Nucleus accumbens (tissue), 56 donors: ENCODE measurements at regions not wholly inside any gene's neighbourhood (a gene's known extent, or its start where the extent isn't known, plus 50 kb on each side); places are given as distances from the start of the nearest gene placed in this dataset.

Experiments used
- DNase-seq, 56 donors: peaks; one replicate each; lab custom pipeline; 2025; lab: John Stamatoyannopoulos, UW

- no peak for DNase-seq
Measured at GRCh38 chr1:187078916-187079315, 250.2 kb downstream of the PLA2G4A start.

DNA sequence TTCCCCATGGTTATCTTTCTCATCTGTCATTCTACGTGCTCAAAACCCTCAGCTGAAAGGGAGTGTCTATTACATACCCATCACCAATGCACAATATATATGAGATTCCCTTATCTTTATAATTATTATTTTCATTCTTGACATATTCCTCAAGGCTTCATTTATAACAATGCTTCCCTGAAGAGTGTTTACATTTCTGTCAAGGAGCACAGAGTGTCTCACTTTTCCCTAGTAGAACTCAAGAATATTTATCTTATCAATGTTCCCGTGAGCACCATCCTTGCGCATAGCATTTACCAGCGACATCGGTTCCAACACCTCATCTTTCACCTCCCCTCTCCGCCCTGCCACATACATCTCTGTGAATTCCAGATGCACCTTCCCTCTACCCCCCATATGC, 250.6 kb downstream of the PLA2G4A start:
- no peak for DNase-seq

DNA sequence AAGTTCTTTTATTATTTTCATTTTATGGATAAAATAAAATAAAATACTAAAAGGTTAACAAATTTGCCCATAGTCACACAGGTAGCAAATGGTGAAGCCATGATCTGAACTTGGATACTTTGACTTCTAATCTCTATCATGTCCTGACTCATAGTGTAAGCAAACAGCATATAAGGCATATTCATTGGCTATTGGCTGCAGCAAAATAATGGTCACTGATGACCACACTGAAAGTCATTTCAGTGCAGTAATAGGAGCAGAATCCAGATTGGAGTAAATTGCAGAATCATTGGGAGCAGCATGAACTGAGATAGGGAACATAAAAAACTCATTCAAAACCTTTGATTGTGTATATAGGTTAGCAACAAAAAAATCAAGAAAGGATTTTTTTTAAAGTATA, 262.9 kb downstream of the PLA2G4A start:
- DNase-seq, result no peak

DNA sequence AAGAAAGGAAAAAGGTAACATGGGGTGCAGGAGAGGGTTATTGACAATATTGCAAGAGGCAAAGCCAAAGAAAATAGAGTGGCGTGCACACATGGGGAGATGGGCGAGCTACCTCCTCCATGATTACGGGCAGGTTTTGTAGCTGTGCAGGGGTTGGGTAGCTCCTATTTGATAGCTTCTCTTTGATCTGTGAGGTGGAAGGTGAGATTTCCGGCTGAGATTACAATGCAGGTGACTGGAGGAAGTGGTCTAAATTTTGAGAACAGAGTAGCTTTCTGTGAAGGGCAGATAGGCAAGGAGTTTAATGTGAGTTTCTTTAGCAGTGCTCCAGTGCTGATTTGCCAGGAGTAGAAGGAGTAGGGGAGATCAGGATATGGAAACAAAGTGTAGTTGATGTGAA, 263.4 kb downstream of the PLA2G4A start:
- no peak for DNase-seq

DNA sequence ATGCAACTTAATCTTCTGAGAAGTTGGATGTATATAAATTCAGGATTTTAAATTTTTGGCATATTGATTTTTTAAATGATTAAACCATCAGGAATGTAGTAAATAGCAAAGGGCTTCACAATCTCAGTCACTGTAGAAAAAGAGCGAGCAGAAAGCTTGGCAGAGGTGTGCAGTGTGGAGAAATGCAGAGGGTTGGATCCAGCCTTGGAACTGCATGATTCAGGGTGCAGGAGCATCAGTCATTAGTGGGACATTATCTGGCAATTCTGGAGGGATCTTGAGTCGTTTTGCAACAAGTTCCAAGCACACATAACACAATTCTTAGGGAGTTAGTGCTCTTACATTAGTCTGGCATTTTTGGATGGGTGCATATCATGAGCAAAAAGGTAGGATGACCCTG, 267.9 kb downstream of the PLA2G4A start:
- no peak for DNase-seq

- DNase-seq, result no peak
Measured at GRCh38 chr1:187110351-187110750, 281.6 kb downstream of the PLA2G4A start.

DNA sequence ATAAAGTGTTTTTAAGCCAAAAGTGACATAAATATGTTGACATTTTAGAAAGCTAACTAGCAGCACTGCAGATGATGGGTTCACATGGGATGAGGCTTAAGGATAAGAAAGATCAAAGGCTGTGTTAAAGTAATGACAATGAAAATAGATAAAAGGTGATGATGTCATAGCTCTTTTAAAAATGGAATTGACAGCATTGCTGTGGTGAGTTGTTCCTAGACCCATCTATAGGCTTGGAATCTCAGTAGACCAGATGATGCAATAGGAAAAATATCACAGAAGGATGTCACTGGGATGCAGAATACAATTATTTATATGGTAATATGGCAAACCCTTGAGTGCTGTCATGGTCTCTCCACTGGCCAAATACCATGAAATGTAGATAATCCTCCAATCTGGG, 286.0 kb downstream of the PLA2G4A start:
- no peak for DNase-seq

- no peak for DNase-seq
Measured at GRCh38 chr1:187121661-187122060, 292.9 kb downstream of the PLA2G4A start.

GRCh38 chr1:187122566-187122965, 293.8 kb downstream of the PLA2G4A start:
- no peak for DNase-seq

- no peak for DNase-seq
Measured at GRCh38 chr1:187129132-187129531, 300.4 kb downstream of the PLA2G4A start.

GRCh38 chr1:187143783-187144182, 315.0 kb downstream of the PLA2G4A start:
- DNase-seq, result no peak

DNA sequence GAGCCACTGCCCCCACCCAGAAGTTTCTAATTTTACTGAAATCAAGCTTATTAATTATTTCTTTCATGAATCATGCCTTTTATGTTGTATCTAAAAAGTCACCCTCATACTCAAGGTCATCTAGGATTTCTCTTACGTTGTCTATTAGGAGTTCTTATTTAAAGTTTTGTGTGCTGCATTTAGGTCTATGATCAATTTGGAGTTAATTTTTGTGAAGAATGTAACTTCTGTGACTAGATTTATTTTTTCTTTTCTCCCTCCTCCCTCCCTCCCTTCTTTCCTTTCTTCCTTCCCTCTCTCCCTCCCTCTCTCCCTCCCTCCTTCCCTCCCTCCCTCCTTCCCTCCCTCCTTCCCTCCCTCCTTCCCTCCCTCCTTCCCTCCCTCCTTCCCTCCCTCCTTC, 317.6 kb downstream of the PLA2G4A start:
- no peak for DNase-seq

DNA sequence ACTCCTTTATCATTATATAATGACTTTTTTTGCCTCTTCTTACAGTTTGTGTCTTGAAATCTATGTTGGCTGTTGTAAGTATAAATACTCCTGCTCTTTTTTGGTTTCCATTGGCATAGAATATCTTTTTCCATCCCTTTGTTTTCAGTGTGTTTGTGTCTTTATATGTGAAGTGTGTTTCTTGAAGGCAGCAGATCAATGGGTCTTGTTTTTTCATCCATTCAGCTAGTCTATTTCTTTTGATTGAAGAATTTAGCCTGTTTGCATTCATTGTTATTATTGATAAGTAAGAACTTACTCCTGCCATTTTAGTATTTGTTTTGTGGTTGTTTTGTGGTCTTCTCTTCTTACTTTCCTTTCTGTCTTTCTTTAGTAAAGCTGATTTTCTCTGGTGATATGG, 322.8 kb downstream of the PLA2G4A start:
- no peak for DNase-seq

- DNase-seq, result no peak
Measured at GRCh38 chr1:187153047-187153446, 324.3 kb downstream of the PLA2G4A start.

DNA sequence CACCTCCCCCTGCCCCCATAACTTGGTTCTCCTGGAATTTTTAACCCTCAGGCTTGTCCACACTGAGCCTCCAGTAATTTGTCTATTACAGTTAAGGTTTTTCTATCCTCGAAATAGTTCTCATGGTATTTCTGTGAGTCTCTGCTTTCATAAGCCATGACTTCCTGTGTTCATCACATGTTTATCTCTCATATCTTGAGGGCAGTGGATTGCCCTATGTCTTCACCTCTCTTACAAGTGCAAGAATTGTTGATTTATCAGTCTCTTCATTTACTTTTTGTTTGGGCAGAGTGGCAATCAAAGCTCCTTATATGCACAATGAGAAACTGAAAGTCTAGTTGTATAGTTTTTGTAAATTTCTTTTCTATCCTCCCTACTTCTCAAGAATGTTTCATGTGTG, 328.4 kb downstream of the PLA2G4A start:
- no peak for DNase-seq

- DNase-seq, result no peak
Measured at GRCh38 chr1:187157552-187157951, 328.8 kb downstream of the PLA2G4A start.

DNA sequence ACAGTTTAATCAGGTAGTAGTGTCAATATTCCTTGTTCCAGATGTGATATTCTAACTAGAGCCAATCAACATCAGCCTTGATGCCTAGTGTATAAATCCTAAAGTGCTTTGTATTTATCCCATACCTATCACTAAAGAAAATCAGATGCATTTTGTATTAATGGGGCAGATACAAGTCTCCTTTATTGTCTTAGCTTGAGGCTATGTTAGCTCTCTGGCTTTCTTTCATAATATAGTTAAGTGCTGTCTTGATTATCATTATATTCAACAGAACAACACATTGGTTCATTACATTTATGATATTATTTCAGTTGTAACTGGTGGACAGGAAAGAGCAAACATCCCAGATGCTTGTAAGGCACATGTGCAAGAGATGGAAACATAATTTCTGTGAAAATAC, 338.8 kb downstream of the PLA2G4A start:
- no peak for DNase-seq

DNA sequence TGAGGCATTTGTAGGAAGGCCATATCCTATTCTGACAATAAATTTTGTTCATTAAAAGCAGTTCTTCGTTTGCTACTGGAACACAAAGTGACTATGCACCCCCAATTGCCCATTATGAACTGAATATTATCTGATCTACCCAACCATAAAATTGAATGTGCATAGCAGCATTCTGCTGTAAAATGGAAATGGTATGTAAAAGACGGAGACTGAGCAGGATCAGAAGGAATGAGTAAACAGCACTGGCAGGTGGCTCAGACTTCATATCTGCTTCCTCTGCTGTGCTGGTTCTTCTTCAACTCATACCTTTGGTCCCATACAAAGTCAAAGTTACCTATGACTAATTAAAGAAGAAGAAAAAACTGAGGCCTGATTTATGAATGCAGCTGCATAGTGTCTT, 339.5 kb downstream of the PLA2G4A start:
- DNase-seq, result no peak

DNA sequence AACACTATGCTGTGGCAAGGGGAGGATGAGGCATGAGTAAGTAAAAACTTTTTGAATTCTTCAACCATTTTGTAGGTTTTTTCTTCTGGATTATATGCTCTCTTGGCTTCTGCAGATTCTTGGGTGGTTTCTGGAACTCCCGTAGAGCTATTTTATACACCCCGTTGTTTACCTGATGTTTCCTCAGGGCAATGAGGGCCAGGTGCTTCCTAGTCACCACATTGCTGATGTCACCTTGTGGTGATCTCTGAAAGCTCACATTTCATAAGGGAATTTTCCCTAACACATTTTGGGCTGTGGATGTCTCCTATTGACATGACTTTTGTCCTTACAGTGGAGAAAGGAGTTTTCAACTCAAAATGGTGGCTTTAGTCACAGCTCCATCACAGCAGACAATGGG, 356.6 kb downstream of the PLA2G4A start:
- DNase-seq, result no peak

DNA sequence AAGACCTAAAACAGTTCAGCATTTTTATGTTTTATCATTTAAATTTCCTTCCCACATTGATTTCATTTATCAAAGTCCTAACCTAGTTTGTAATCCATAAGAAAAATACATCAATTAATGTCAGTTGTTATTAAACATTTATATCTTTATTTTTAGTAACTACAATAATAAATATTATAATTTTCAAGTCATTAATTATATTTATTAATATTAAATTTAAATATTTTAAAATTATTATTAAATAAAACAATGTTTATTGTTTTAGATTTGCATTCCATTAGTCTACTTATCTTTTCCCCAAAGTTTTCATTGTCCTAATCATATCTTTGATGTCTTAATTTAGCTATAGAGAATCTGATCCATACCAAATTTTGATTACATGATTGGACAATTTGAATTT, 368.9 kb downstream of the PLA2G4A start:
- DNase-seq, result no peak

GRCh38 chr1:187203257-187203656, 374.5 kb downstream of the PLA2G4A start:
- no peak for DNase-seq

DNA sequence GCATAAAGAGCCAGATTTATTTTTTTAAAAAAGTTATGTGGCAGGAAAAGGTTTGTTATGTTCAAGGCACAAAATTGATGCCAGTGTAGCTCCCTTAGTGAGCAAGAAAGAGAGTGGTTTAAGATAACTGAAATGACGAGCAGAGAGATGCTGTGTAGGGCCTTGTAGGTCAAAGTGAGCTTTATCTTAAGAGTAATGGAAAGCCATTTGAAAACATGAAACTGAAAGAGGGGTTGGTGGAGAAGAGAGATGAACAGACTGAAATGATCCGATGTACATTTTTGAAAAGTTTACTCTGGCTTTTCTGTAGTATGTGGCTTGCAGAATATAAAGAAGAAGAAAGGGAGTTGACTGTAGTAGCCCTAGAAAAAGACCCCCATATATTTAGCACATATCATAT, 383.6 kb downstream of the PLA2G4A start:
- no peak for DNase-seq

DNA sequence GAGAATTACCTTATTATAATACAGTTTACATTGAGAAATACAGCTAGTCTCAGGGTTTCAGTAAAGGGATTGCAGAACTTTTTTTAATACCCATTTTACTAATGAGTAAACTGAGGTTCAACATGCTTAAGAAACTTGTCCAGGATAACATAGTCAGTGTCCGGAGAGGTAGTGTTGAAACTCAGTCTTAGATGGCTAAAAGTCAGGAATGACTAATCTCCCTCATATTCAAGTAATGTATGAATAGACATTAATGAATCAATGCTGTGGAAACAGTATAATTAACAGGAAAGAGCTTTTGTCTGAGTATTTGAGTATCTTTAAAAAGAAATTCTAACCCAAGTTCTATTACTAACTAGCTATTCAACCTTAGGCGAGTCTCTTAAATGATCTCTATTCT, 397.6 kb downstream of the PLA2G4A start:
- DNase-seq, result no peak

DNA sequence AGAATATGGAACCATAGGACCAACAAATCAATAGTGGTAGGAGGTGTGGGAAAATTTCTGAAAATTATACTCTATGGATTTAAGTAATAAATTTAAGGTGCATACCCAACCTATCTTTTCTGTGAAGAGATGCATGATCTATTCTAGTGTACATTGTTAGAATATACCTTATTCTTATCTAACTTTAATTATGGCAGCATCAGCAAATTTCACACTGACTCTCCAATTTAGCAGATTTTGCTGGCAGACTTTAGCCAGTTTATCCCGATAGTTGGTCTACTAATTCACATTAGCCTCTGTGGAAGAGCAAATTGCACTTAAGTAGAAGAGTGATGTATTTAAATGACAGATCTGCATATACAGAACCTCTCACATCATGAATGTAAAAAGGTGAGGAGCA, 400.0 kb downstream of the PLA2G4A start:
- DNase-seq, result no peak
